H9 (cell line): ENCODE measurements at regions not wholly inside any gene's neighbourhood (a gene's known extent, or its start where the extent isn't known, plus 50 kb on each side); places are given as distances from the start of the nearest gene placed in this dataset.

Experiments used
- DNase-seq: peaks from one replicate; pipeline ENCODE4 v3.0.0-alpha.2; 2017
- H2AFZ ChIP-seq: one replicate; pipeline ENCODE4 v1.6.1; 2013; ENCODE audit warnings: mild to moderate bottlenecking, low read length, control low read depth, moderate library complexity
- H2AK5ac ChIP-seq: 2 replicates; pipeline ENCODE4 v1.6.1; 2013; ENCODE audit warnings: low read length, control low read depth, mixed read lengths; ENCODE audit not compliant: insufficient read length
- H2BK120ac ChIP-seq: one replicate; pipeline ENCODE4 v1.6.1; 2013; ENCODE audit warnings: low read depth, mild to moderate bottlenecking, low read length, control low read depth, inconsistent platforms; ENCODE audit not compliant: poor library complexity, severe bottlenecking
- H2BK12ac ChIP-seq: 2 replicates; pipeline ENCODE4 v1.6.1; 2013; ENCODE audit warnings: low read length, control low read depth, mixed read lengths, low read depth; ENCODE audit not compliant: insufficient read length
- H2BK15ac ChIP-seq: 2 replicates; pipeline ENCODE4 v1.6.1; 2013; ENCODE audit warnings: low read depth, low read length, control low read depth
- H2BK20ac ChIP-seq: one replicate; pipeline ENCODE4 v1.6.1; 2013; ENCODE audit warnings: low read depth, mild to moderate bottlenecking, low read length, control low read depth, inconsistent platforms; ENCODE audit not compliant: poor library complexity, severe bottlenecking
- H2BK5ac ChIP-seq: 2 replicates; pipeline ENCODE4 v1.6.1; 2013; ENCODE audit warnings: low read length, control low read depth, mixed read lengths; ENCODE audit not compliant: insufficient read length
- H3K14ac ChIP-seq: 2 replicates; pipeline ENCODE4 v1.6.1; 2013; ENCODE audit warnings: low read length, control low read depth; ENCODE audit not compliant: insufficient read depth
- H3K18ac ChIP-seq: 2 replicates; pipeline ENCODE4 v1.6.1; 2013; ENCODE audit warnings: low read depth, mild to moderate bottlenecking, mixed read lengths, low read length, control low read depth; ENCODE audit not compliant: insufficient read length
- H3K23ac ChIP-seq: 2 replicates; pipeline ENCODE4 v1.6.1; 2013; ENCODE audit warnings: low read length, control low read depth, mixed read lengths, low read depth; ENCODE audit not compliant: insufficient read length
- H3K23me2 ChIP-seq: 2 replicates; pipeline ENCODE4 v1.6.1; 2013; ENCODE audit warnings: low read depth, mild to moderate bottlenecking, mixed read lengths, low read length, control low read depth; ENCODE audit not compliant: insufficient read length, poor library complexity, severe bottlenecking
- H3K27ac ChIP-seq: 2 replicates; pipeline ENCODE4 v1.5.1; 2013; ENCODE audit warnings: low read length, control low read depth, mixed read lengths, low read depth; ENCODE audit not compliant: insufficient read length
- H3K27me3 ChIP-seq: 2 replicates; pipeline ENCODE4 v1.6.1; 2013; ENCODE audit warnings: low read length, control low read depth, inconsistent platforms; ENCODE audit not compliant: insufficient read depth
- H3K4ac ChIP-seq: 2 replicates; pipeline ENCODE4 v1.6.1; 2013; ENCODE audit warnings: low read depth, mild to moderate bottlenecking, control low read depth, inconsistent platforms, low read length, moderate library complexity
- H3K4me1 ChIP-seq: 2 replicates; pipeline ENCODE4 v1.6.1; 2013; ENCODE audit warnings: low read length, control low read depth, inconsistent platforms; ENCODE audit not compliant: insufficient read depth
- H3K4me2 ChIP-seq: 2 replicates; pipeline ENCODE4 v1.6.1; 2013; ENCODE audit warnings: low read length, control low read depth, mixed read lengths; ENCODE audit not compliant: insufficient read length, insufficient read depth
- H3K56ac ChIP-seq: 2 replicates; pipeline ENCODE4 v1.6.1; 2013; ENCODE audit warnings: low read depth, mild to moderate bottlenecking, mixed read lengths, low read length, control low read depth; ENCODE audit not compliant: insufficient read length
- H3K79me1 ChIP-seq: 2 replicates; pipeline ENCODE4 v1.6.1; 2013; ENCODE audit warnings: low read depth, mild to moderate bottlenecking, moderate library complexity, low read length, control low read depth, inconsistent platforms; ENCODE audit not compliant: insufficient read depth, poor library complexity, severe bottlenecking
- H3K79me2 ChIP-seq: 2 replicates; pipeline ENCODE4 v1.6.1; 2013; ENCODE audit warnings: low read length, control low read depth, inconsistent platforms; ENCODE audit not compliant: insufficient read depth
- H3K9ac ChIP-seq: 2 replicates; pipeline ENCODE4 v1.6.1; 2013; ENCODE audit warnings: low read length, control low read depth, mixed read lengths; ENCODE audit not compliant: insufficient read length; ENCODE audit errors: extremely low read depth
- H3K9me3 ChIP-seq: one replicate; pipeline ENCODE4 v1.6.1; 2013; ENCODE audit warnings: low read depth, low read length, inconsistent platforms; ENCODE audit not compliant: control insufficient read depth
- H3T11ph ChIP-seq: one replicate; pipeline ENCODE4 v1.6.1; 2013; ENCODE audit warnings: mild to moderate bottlenecking, low read length, control low read depth, inconsistent platforms
- H4K20me1 ChIP-seq: one replicate; pipeline ENCODE4 v1.6.1; 2013; ENCODE audit not compliant: control insufficient read depth, insufficient read length, insufficient read depth
- H4K5ac ChIP-seq: 2 replicates; pipeline ENCODE4 v1.6.1; 2013; ENCODE audit warnings: low read depth, mild to moderate bottlenecking, mixed read lengths, low read length, control low read depth; ENCODE audit not compliant: insufficient read length
- H4K8ac ChIP-seq: replicated peaks from 2 replicates; pipeline ENCODE4 v1.6.1; 2013; ENCODE audit warnings: low read length, control low read depth, mixed read lengths, low read depth; ENCODE audit not compliant: insufficient read length
- H4K91ac ChIP-seq: 2 replicates; pipeline ENCODE4 v1.6.1; 2013; ENCODE audit warnings: low read depth, mild to moderate bottlenecking, moderate library complexity, mixed read lengths, low read length, control low read depth; ENCODE audit not compliant: insufficient read length
- H3K27ac Mint-ChIP-seq, 3 experiments: 2 replicates in 2 of 3; 3 replicates in 1 of 3; pipeline ENCODE4 v1.8.0; 2020 to 2021; ENCODE audit warnings: mixed read lengths in 3 of 3, mild to moderate bottlenecking in 1 of 3, moderate library complexity in 1 of 3
- H3K27me3 Mint-ChIP-seq: 2 replicates; pipeline ENCODE4 v1.8.0; 2021; ENCODE audit warnings: low read depth, mild to moderate bottlenecking, moderate library complexity, mixed read lengths
- H3K36me3 Mint-ChIP-seq, 3 experiments: 2 replicates in 2 of 3; 3 replicates in 1 of 3; pipeline ENCODE4 v1.8.0; 2020 to 2021; ENCODE audit warnings: low read depth in 3 of 3, mixed read lengths in 3 of 3; ENCODE audit not compliant: insufficient read depth in 1 of 3
- H3K4me1 Mint-ChIP-seq, 2 experiments: 2 replicates each; pipeline ENCODE4 v1.8.0; 2020; ENCODE audit warnings: mixed read lengths in 2 of 2
- H3K4me3 Mint-ChIP-seq, 2 experiments: 2 replicates in 1 of 2; 3 replicates in 1 of 2; pipeline ENCODE4 v1.8.0; 2020 to 2021; ENCODE audit warnings: mild to moderate bottlenecking in 2 of 2, mixed read lengths in 2 of 2, moderate library complexity in 1 of 2
- H3K9me3 Mint-ChIP-seq, 2 experiments: 2 replicates in 1 of 2; 3 replicates in 1 of 2; pipeline ENCODE4 v1.8.0; 2020; ENCODE audit warnings: mild to moderate bottlenecking in 2 of 2, mixed read lengths in 2 of 2, moderate library complexity in 1 of 2
- WGBS: extraction: QIAGEN DNeasy Blood & Tissue Kit; methylation state at CpG from one replicate; pipeline ENCODE4 v1.1.7; 2013; ENCODE audit warnings: missing lambda C conversion rate, low lambda C conversion rate, mixed read lengths; ENCODE audit not compliant: insufficient read length; ENCODE audit errors: extremely low coverage; 5-methylcytosine and 5-hydroxymethylcytosine counted together
- TF ChIP-seq, protein P1 (sequence below): fragments of 200-600 bp; sonication (generic); conservative IDR thresholded peaks from 3 replicates; pipeline ENCODE4 v1.8.0; 2021; ENCODE audit warnings: antibody characterized with exemption, mild to moderate bottlenecking

- H3K27me3 ChIP-seq = no peaks in the 10 kb centered on the region
- no peak overlapping the region for H2BK5ac ChIP-seq
- no peak overlapping the region for H3K4me3 Mint-ChIP-seq
- no peaks in the 10 kb centered on the region for H3K9me3 ChIP-seq
- TF ChIP-seq, protein P1, sequence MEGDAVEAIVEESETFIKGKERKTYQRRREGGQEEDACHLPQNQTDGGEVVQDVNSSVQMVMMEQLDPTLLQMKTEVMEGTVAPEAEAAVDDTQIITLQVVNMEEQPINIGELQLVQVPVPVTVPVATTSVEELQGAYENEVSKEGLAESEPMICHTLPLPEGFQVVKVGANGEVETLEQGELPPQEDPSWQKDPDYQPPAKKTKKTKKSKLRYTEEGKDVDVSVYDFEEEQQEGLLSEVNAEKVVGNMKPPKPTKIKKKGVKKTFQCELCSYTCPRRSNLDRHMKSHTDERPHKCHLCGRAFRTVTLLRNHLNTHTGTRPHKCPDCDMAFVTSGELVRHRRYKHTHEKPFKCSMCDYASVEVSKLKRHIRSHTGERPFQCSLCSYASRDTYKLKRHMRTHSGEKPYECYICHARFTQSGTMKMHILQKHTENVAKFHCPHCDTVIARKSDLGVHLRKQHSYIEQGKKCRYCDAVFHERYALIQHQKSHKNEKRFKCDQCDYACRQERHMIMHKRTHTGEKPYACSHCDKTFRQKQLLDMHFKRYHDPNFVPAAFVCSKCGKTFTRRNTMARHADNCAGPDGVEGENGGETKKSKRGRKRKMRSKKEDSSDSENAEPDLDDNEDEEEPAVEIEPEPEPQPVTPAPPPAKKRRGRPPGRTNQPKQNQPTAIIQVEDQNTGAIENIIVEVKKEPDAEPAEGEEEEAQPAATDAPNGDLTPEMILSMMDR = no peak
- H3K4me2 ChIP-seq = no peak overlapping the region
- H4K5ac ChIP-seq = no peak overlapping the region
- H3K79me2 ChIP-seq = no peaks in the 10 kb centered on the region
- H3K27me3 Mint-ChIP-seq = no peaks in the 10 kb centered on the region; the same call in 1 of the 2 replicates
- no peaks in the 10 kb centered on the region for H3K79me1 ChIP-seq
- H2AK5ac ChIP-seq = no peak overlapping the region
- H4K20me1 ChIP-seq = no peaks in the 10 kb centered on the region
- H3T11ph ChIP-seq = no peak overlapping the region
- no peak overlapping the region; a peak in 1 of 7 replicates for H3K27ac Mint-ChIP-seq
- H3K4me1 Mint-ChIP-seq = peaks cover 13 to 14% of the 10 kb centered on the region in 2 experiments
- no peak overlapping the region for H3K18ac ChIP-seq
- no peak overlapping the region for H3K27ac ChIP-seq
- no peak overlapping the region for H2BK20ac ChIP-seq
- 0 out of 2 replicates have a peak, but pooled peaks cover 2% of the 10 kb centered on the region for H3K4me1 ChIP-seq
- no peak overlapping the region for H3K56ac ChIP-seq
- peaks cover 15 to 16% of the 10 kb centered on the region in 2 experiments for H3K9me3 Mint-ChIP-seq
- no peak overlapping the region for H3K23ac ChIP-seq
- peaks cover 13 to 28% (median 20%) of the 10 kb centered on the region in 3 experiments for H3K36me3 Mint-ChIP-seq
- no peak overlapping the region for H3K4ac ChIP-seq
- H2BK120ac ChIP-seq = no peak overlapping the region
- H4K8ac ChIP-seq = no peak overlapping the region
- H4K91ac ChIP-seq = no peak overlapping the region
- H2AFZ ChIP-seq = no peak overlapping the region
- H3K14ac ChIP-seq = no peak overlapping the region
- no CpG with 5 or more reads among the region's 4 CpGs for WGBS
- no peak for DNase-seq
- no peak overlapping the region for H2BK15ac ChIP-seq
- H2BK12ac ChIP-seq = no peak overlapping the region
- H3K23me2 ChIP-seq = no peaks in the 10 kb centered on the region
- H3K9ac ChIP-seq = no peak overlapping the region
These were observed 74.3 kb downstream of the ARL4A start for GRCh38 chr7:12761691-12762090.
